ENCODE measurements at regions not wholly inside any gene's neighbourhood (a gene's known extent, or its start where the extent isn't known, plus 50 kb on each side); places are given as distances from the start of the nearest gene placed in this dataset.
"Not testable (repeated sequence)": the region's sequence is repeated elsewhere in the genome, so short reads cannot be mapped to it uniquely, and the experiment has no call there.

GRCh38 chr12:61531195-61531594, 729.0 kb upstream of the USP15 start:
- no peak for DNase-seq

- DNase-seq = no peak
Measured at GRCh38 chr12:61536117-61536516, 724.1 kb upstream of the USP15 start.

GRCh38 chr12:61536525-61536924, 723.7 kb upstream of the USP15 start:
- no peak for DNase-seq

DNA sequence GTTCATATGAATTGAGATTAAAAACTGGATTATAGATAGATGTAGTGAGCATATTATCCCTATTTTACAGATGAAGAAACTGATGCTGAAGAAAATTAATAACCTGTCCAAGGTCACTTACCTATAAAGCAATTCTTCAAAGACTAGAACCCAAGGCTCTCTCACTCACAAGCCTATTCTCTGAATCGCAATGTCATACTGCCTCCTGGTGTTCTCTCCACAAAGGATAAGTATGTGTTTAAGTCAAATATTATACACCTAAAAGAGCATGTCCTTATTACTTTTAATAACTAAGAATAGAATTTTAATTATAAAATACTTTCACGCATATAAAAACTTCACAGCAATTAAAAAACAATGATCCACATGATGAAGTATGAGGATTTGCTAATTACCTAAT, 721.3 kb upstream of the USP15 start:
- DNase-seq = peak in 1 of 2 experiments; percentile 4

DNA sequence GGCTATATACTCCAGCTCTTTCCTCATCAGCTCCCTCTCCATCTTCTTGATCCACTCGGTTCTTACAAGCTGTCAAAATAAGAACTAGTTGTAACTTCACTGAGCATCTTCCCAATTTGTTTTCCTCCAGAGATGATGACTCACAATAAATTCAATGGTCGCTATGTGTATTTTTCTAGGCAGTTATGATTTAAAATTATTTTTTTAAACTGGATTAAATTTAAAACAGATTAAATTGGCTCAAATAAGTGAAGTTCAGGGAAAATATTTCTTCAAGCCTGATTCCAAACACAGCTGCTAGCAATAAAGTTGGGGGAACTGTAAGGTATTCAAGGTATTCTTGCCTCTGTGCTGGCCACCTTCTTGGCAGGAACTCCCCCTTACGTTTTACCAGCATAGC, 717.7 kb upstream of the USP15 start:
- no peak for DNase-seq

DNA sequence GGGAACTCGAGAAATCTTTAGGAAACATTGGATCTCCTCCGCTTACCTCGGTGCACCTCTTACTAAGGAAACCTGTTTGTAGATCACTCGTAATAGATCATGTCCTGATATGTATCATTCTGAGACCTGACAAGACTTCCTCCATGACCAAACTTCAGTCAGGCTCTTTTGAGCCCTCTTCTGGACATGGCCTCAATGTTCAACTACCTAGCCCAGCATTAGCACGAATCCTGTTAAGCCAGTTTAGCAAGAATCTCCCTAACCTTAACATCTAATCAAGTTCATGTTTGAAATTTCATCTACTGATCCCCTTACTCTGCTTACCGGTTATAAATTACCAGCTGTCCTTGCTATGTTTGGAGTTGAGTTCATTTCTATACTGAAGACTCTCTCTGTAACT, 713.9 kb upstream of the USP15 start:
- no peak for DNase-seq

DNA sequence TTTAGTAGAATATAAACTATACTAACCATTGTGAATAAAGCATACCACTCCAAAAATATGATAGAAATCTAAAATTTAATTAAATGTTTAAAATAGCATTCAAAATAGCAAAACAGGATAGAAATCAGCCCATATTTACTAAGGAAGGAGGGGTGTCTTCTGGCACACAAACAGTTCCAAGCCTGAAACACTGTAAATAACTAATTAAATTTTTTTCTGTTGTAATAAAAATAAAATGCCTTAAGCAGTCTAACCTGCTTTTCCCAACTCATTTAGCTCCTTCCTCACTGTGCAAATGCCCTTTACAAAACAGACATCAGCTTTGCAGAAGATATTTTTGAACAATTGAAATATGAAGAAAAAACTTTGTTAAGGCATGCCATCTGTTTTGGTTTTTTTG, 707.1 kb upstream of the USP15 start:
- DNase-seq = no peak

DNA sequence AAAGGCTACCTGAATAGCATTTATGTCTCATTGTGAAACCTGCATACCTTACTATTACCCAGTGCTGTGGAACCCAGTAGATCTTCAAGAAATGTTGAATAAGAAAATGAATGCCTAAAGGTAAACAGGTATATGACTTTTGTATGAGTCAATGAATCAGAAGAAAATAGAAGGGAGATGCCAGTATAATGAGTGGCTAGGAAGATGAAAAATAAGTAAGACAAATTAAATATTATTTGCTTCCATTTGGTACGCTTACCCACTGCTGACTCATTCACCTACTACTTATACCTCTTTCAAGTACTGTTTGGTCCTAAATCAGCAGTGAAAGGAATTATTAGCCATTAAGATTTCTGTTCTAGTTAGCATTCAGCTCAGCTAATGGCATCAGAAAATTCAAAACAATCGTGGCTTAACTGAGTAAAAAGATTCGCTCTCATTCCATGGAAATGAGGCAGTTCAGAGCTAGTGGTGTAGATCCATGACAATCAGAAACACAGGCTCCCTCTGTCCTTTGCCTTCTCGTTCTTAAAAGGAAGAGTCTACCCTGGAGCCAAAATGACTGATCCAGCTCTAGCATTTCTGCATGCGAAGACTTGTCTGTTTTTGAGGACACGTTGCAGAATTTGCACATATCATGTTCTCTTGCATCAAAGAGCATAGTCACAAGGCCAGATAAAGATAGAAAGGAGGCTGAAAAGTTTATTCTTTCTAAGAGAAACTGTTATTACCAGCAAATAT, 705.8 kb upstream of the USP15 start:
- no peak for DNase-seq

DNA sequence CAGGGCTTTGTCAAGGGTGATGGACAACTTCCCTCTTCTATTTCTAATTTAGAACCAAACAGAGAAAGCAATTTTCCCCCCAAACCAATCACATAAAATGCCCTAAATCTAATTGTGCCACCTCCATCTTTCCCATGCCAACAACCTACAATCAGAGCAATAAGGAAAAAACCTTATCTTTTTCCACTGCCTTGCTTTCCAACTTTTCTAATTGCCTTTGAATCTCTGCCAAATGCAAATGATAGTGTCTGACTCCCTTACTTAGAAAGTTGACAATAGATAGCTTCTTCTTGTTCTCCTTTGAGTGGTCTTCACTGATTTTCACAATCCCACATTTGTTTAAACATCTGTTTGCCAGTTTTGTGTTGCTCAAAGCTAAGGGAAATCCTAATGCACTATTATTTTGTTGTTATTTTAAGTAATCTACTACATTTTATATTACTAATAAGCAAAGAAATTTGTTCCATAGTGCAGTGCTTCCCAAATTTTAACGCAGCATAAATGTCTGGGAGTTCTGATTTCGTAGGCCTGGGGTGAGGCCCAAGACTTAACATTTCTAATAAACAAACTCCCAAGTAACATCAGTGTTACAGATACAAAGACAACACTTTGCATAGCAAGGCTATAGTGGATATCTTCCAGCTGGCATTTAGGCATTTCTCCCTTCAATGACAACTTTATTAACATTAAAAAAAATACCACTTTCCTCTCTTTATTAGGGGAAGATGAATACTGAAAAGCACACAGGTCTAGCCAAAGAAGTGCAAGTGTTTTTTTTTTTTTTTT, 696.3 kb upstream of the USP15 start:
- DNase-seq = no peak

GRCh38 chr12:61564466-61564865, 695.7 kb upstream of the USP15 start:
- no peak for DNase-seq

DNA sequence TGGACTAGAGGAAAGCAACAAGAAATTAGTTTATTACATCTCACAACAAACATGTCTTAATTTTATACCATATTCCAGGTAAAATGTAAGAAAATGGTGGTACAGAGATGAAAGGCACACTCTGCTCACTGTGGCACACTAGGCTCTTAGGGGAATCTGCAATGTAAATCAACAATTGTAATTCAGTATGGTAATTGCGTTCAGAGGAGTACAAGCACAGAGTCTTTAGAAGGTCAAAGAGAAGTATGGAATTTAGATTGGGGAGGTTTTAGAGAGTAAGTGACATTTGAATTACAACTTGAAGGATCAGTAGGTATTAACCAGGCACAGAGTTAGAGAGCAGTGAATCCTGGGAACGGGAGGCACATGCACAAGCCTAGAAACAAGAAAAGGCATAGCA, 694.0 kb upstream of the USP15 start:
- DNase-seq = no peak

DNA sequence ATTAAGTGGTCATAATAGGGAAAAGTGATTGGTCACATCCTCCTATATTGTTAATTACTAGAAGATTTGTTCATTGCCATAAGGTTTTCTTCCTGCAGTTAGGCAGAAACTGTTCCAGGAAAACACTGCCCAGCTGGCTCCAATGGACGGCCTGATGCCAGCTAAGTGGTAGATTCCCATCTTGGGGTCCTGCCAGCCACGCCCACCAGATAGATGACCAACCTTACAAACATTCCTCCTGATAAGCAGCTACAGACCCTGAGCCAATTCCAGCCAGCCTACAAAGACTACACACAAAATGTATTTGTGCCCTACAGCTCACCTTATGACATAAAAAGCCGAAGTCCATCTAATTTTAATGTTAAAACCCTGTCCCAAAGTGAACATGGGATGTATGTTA, 685.9 kb upstream of the USP15 start:
- DNase-seq = no peak

GRCh38 chr12:61584943-61585342, 675.3 kb upstream of the USP15 start:
- DNase-seq = no peak

GRCh38 chr12:61590864-61591263, 669.3 kb upstream of the USP15 start:
- DNase-seq = not testable (repeated sequence)

DNA sequence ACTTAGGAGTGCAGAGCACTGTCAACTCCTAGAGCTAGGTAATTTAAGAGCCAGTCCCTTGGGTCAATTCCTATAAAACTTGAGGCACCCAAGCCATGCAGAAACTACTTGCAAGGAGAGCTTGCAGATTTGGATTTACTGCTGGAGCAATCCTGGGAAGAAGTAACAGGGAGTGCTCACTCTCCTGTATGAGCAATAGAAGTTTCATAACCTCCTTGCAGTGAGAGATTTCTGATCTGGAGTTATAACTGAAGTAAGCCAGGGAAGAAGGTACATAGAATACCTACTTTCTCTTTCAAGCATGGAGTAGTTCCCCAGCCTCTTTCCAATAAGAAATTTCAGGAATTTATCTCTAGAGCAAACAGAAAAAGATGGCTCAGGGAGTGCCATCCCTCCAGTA, 650.1 kb upstream of the USP15 start:
- DNase-seq = no peak

DNA sequence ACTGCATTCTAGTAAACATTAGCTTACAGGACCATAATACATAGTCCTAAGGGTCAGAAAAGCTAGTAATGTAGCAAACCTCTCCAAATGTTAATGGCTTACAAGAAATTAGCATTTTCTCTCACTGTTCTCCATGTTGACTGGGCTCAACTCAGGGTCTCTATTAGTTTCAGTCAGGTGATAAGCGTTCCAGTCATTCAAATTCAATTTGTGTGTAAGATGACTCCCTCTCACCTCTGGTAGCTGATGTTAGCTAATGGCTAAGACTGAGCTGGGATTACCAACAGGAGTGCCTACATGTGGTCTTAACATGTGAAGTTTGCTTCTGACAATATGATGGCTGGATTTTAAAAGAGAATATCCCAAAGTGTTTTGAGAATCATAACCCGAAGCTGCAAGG, 630.5 kb upstream of the USP15 start:
- DNase-seq = no peak

DNA sequence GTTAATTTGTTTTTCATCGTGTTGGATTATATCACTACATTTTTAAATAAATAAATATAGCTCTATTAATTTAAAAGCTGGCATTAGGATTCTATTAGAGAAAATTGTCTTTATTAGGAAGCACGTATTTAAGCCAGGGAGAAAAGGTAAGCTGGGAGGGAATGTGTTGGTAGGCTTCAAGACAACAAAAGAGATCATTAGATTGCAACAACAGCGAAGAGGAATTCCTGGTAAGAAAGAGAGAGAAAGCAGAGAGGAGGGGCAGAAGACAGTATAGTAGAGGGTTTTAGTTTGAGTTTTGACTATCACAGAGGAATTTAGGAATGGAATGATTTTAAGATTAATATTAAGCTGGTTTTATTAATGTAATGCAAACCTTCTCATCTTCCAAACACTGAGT, 613.6 kb upstream of the USP15 start:
- DNase-seq = no peak

- DNase-seq = no peak
Measured at GRCh38 chr12:61647566-61647965, 612.6 kb upstream of the USP15 start.

- no peak for DNase-seq
Measured at GRCh38 chr12:61652265-61652664, 607.9 kb upstream of the USP15 start.

GRCh38 chr12:61654698-61655097, 605.5 kb upstream of the USP15 start:
- peak; percentile 6 to 26 for DNase-seq

- no peak for DNase-seq
Measured at GRCh38 chr12:61655241-61655640, 605.0 kb upstream of the USP15 start.

DNA sequence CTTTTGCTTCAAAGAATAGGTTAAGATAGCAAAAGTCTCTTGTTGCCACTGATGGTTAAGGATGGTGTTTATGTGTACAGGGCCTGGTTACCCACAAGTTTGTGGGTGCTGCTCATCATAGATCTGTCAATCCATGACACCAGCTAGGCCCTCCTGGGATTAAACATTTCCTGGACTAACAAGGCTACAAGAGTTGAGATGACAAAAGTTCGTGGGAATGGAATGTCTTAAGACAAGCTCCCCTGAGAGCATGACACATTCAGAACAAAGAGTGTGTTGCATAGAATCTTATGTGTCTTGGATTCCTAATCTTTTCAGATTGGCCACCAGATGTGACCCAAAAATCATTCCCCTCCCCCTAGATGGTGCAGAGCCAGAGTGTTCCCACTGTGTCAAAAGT, 592.5 kb upstream of the USP15 start:
- DNase-seq = no peak

DNA sequence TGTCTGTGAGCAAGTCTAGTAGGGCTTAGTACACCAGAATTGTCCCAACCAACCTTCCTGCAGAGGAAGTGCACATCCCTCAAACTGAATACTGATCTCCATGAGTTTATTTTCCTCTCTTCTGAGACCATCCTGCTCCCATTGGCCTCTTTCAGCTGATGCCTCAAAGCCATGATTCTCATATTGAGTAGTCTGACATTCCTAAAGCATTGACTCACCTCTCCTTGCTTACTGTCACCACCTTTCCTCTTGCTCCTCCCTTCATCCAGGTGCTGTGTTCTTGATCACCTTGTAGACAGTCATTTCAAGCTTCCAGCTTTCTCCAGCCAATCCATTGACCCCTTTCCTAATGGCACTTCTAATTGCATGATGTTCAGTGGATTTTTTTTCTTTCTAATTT, 583.7 kb upstream of the USP15 start:
- DNase-seq = no peak

- DNase-seq = no peak
Measured at GRCh38 chr12:61687407-61687806, 572.8 kb upstream of the USP15 start.

DNA sequence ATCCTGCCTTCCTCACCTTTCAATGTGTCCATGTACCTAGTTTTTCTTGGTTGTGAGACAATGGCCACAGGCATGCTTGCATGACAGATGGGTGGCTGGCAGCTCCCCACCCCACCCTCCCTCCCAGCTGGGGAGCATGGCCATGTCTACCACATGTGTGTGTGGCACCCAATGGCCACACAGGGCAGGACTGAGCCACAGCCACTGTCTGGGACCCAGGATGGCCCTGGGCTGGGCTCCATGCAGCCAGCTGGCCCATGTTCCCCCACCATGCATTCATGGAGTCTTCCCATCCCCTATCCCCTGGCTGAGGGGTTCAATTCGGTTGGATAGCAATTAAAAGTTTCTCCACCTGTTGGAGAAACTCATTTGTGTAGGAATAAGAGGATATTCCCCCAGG, 566.0 kb upstream of the USP15 start:
- no peak for DNase-seq
